GF-D8 (cell line): ENCODE measurements at regions not wholly inside any gene's neighbourhood (a gene's known extent, or its start where the extent isn't known, plus 50 kb on each side); places are given as distances from the start of the nearest gene placed in this dataset.
"Not testable (repeated sequence)": the region's sequence is repeated elsewhere in the genome, so short reads cannot be mapped to it uniquely, and the experiment has no call there.

Experiments used
- DNase-seq: peaks from one replicate; lab custom pipeline; 2025; lab: John Stamatoyannopoulos, UW

- no peak for DNase-seq
Measured at GRCh38 chr6:134555672-134556071, 237.8 kb upstream of the SGK1 start.

GRCh38 chr6:134553936-134554335 lies 236.0 kb upstream of the SGK1 start:
- no peak for DNase-seq

GRCh38 chr6:134551245-134551960 lies 233.5 kb upstream of the SGK1 start:
- DNase-seq: no peak

GRCh38 chr6:134550604-134551003 lies 232.7 kb upstream of the SGK1 start:
- DNase-seq: no peak

GRCh38 chr6:134549854-134550253 lies 231.9 kb upstream of the SGK1 start:
- no peak for DNase-seq

- DNase-seq: no peak
Measured at GRCh38 chr6:134546962-134547645, 229.2 kb upstream of the SGK1 start.

- DNase-seq: no peak
Measured at GRCh38 chr6:134544737-134545136, 226.8 kb upstream of the SGK1 start.

- no peak for DNase-seq
Measured at GRCh38 chr6:134543128-134543527, 225.2 kb upstream of the SGK1 start.

- DNase-seq: no peak
Measured at GRCh38 chr6:134541001-134541400, 223.1 kb upstream of the SGK1 start.

- no peak for DNase-seq
Measured at GRCh38 chr6:134539865-134540323, 222.0 kb upstream of the SGK1 start.

- DNase-seq: not testable (repeated sequence)
Measured at GRCh38 chr6:134537765-134538164, 219.9 kb upstream of the SGK1 start.

GRCh38 chr6:134537146-134537555 lies 219.2 kb upstream of the SGK1 start:
- no peak for DNase-seq

GRCh38 chr6:134535831-134536230 lies 217.9 kb upstream of the SGK1 start:
- no peak for DNase-seq

GRCh38 chr6:134534708-134535149 lies 216.8 kb upstream of the SGK1 start:
- DNase-seq: no peak

- DNase-seq: no peak
Measured at GRCh38 chr6:134533991-134534390, 216.1 kb upstream of the SGK1 start.

GRCh38 chr6:134532694-134533624 lies 215.0 kb upstream of the SGK1 start:
- DNase-seq: no peak

GRCh38 chr6:134531611-134532010 lies 213.7 kb upstream of the SGK1 start:
- DNase-seq: no peak

- no peak for DNase-seq
Measured at GRCh38 chr6:134531188-134531551, 213.3 kb upstream of the SGK1 start.

GRCh38 chr6:134529921-134530320 lies 212.0 kb upstream of the SGK1 start:
- no peak for DNase-seq

GRCh38 chr6:134529305-134529704 lies 211.4 kb upstream of the SGK1 start:
- no peak for DNase-seq

- DNase-seq: no peak
Measured at GRCh38 chr6:134527108-134527787, 209.3 kb upstream of the SGK1 start.
